CD4-positive, alpha-beta T cell treated with Interleukin-1 beta for 1 hour (primary cell): ENCODE measurements at regions not wholly inside any gene's neighbourhood (a gene's known extent, or its start where the extent isn't known, plus 50 kb on each side); places are given as distances from the start of the nearest gene placed in this dataset.

Experiments
- DNase-seq, 2 donors: peaks; one replicate each; pipeline ENCODE4 v3.0.0-alpha.2; 2020 to 2022

DNA sequence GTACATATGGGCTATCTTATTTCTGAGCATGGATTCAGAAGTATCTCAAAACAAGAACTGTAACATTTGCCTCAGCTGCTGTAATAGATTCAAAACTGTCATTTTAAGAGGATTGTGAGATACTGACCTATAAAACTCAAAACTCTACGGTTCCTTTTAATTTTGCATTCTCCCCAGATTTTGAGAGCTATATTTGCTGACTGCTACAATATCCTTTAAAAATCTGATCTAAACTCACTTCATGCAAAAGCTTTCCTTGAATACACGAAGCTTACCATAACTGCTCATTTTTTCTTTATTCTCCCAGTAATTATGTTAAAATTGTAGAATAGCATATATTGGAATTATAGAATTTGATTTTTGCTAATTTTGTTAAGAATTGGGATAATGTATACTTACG, 158.7 kb upstream of the ROBO1 start:
- DNase-seq: no peak

DNA sequence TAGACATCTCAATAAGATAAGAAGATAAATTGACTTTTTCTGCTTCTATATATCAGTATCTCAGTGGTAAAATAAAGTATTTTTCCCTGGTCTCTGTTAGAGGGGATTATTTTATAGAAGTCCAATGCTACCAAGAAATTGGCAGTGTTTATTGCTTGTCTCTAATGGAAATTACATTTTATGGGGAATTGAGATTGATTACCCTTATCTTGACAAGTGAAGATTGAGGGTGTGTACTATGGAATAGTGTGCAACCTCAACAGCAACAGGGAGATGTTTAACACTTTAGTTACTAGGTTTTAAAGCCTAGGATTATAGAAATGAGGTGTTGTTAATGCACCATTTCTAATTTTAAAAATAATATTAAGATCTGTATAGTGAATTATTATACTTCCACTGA, 154.8 kb upstream of the ROBO1 start:
- DNase-seq: no peak

DNA sequence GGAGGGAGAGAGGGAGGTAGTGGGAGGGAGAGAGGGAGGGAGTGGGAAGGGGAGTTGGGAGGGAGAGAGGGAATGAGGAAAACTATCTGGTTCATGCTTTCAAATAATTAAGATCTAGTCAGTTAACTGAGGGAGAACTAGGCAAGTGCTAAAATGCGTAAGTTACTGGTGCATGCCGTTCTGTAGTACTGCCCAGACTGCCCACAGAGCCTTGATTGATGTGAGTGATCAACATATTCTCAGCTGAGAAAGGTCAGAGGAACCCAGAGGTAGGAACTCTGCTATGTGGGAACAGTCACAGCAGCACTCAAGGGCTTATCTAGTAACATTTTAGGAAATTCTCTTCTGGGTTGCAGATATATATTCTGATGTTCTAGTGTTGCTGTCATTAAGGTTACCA, 149.8 kb upstream of the ROBO1 start:
- DNase-seq: no peak

DNA sequence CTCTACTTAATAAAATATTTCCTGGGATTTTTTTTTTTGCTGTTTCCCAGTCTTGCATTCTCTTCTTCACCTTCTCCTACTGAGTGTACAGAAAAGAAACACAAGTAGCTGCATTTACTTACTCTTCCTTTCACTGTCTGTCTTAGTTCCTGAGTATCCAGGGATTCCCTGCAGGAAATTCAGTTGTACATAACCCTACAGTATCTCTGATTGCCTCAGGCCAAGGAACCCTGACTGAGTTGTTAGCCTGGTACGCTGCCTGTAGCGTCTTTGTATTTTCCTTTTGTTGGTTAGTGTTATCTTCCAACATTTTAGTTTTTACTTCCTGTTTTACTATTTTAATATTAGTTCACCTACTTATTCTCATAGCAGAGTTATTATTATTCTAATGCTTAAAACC, 142.5 kb upstream of the ROBO1 start:
- DNase-seq: no peak

DNA sequence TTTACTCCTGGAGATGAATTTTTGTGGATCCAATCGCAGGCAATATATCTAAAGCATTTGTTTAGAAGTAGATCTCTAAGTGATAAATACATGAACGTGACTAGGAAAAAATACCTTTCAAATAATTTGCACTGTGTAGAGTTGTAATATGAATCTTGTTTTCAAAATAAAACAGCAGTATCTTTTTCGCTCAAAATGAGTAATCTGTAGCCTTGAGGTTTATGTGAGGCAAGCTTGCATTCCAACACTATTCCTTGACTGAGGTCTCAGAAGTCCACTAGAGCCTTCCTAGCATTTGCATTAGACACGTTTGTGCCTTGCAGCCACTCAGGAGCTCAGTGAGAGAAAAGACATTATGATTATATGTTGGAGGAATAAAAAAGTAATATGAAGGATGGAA, 138.3 kb upstream of the ROBO1 start:
- DNase-seq: no peak

DNA sequence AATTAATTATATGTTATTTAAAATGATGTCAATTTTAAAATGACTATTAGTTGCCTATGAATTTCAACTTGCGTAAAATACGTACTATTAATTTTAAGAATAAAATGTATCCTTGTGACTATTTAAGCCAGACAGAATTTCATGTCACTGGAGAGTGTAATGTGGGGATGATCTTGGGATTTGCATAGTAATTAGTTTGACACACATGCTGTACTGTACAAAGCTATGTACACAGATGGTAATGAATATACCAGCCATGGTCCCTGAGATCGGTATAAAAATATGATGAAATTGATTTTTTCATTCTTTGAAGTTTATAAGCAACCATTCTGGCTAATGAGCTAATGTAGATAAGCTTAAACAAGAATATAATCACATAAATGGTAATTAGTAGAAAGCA, 134.4 kb upstream of the ROBO1 start:
- no peak for DNase-seq

DNA sequence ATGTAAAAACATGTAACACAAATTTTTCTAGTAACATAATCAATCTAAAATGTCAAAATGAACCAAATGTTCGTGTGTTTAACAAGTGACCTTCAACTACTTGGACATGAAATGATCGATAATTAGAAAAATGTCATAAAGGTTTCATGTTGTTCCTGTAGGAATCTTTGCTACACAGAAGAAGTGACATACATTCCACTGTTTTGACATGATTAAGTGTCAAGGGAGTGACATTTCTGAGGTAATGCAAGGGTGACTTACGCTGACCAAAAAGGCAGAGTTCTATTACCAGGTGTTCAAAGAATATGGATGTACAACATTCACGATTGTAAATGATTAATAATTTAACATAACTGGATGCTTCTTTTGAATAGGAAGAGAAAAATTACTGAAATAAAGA, 131.1 kb upstream of the ROBO1 start:
- no peak for DNase-seq

DNA sequence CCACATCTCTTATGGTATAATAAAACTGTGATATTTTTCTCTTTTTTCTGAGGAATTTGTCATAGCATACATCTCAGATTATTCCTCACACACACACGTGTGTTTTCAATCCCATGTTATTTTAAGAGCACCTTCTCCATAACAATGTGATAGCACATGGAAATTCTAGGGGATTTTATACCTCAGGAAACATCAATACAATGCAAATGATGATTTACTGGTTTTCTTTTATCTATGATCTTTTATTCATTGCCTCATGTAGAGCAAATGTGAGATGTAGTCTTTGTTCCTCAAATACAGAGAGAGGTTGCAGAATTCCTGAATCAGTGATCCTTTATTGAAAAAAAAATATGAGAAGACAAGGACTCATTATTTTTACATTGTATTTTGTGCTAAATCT, 128.3 kb upstream of the ROBO1 start:
- no peak for DNase-seq

DNA sequence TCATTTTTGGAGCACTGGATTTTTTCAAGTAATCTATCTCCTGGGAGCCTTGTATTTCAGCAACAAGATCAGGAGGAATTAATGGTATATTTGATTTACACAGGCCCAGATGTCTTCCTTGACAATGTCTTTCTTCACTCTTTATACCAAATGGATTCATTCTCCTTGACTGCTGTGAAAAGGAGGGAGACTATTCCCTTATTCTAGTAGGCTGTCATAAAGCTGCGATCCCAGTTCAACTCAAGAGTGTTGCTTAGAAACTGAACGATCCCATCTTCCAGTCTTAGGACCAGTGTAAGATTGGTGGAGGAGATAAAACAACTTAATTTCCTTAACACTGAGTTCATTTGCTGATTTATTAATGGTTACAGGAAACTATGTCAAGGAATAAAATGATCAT, 119.4 kb upstream of the ROBO1 start:
- no peak for DNase-seq

DNA sequence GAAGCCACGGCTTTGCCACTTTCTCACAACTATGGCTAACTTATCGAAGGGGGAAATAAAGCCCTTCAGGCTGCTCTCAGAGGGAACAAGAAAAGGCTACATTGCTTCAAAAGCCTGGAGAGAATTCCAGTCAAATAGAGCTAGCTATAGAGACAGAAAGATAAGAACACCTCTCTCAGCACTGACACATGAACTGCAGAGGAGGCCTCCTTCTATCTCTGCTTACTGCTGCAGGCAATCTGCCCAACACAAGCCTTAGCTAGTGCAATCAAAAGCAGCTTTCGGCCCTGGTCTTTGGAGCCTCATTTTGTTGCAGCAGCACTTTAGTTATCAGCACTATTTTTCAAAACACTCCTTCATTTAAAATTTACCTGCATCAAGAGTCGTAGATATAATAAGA, 118.4 kb upstream of the ROBO1 start:
- DNase-seq: no peak

DNA sequence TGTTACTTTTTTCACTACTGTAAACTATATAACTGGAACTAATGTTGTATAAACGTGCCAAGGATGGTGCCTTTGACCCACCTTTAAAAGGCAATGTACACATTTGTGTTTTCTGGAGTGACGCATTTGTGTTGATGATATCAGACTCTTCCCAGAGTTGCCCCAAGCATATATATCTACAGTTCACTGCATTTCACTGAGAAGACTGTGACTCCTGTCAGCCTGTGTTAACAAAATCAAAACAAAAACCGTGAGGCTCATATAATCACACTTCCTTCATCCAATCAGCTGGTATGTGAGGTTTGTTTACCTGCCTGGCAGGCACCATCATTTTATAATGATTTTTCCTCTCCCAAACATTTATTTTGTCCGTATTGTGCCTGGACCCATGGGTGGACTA, 117.6 kb upstream of the ROBO1 start:
- DNase-seq: no peak

DNA sequence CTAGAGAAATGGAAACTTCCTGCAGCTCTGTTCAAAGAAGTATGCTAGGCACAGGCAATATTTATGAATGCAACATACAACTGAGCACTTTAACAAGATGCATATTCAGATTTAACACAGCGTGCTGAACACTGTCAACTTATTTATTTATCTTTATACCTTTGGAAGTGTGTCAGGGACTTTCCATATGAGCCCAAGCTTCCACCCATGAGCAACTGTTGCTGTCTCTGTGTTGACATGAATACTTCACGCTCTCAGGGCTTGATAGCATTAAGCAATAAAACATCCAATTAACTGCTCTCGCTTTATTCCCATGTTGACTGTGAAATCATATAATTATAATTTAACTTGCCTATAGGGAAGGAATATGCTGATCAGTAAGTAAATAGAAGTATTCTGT, 116.6 kb upstream of the ROBO1 start:
- no peak for DNase-seq

DNA sequence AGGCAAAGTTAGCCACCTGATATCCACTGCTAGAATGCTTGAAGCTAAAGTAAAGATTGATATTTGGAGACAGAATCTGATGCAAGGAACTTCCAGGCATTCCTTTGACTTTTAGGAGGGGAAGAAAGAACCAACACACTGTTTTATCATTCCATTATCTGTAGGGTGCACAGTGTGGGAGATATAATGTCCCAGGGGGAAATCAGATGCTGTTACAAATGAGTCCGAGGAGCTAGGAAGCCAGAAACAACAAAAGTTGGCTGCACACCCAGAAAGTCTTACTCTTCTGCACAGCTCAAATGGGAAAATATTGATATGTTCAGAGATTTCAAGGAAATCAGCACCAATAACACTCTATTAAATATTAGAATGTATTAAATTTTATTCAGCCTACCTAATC, 113.6 kb upstream of the ROBO1 start:
- no peak for DNase-seq

DNA sequence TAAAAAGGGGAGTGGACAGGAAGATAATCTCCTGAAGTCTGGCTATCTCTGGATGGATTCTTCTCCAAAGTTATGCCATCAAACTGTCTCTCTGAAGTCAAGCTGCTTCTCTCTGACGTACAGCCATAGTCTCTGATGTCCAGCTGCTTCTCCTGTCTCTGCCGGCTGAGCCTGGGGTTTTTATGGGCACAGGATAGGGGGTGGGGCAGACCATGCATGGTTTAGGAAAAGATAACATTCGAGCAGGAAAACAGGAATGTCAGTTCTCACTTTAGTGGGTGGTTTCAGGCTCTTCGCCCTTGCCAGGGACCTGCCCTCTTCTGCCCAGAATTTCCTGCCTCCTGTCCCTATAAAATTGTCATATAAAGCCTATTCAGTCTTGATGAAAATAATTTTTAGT, 110.9 kb upstream of the ROBO1 start:
- DNase-seq: no peak

DNA sequence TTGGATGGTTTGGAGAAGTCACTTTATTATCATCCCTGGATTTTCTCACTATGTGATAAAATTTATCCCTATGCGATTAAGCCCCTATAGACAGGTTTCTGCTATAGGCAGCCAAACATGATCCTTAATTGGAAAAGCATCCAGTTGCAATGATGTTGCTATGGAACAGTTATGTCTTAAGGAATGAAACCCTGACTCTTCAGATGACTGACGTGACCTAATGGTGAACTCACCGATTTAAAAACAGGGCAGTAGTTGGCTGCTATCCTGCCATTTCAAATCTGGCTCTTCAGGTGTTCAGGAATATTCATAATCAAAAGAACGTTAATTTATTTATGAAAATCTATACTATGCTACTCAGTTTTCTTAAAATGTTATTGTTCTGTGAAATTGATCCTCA, 106.8 kb upstream of the ROBO1 start:
- DNase-seq: no peak

DNA sequence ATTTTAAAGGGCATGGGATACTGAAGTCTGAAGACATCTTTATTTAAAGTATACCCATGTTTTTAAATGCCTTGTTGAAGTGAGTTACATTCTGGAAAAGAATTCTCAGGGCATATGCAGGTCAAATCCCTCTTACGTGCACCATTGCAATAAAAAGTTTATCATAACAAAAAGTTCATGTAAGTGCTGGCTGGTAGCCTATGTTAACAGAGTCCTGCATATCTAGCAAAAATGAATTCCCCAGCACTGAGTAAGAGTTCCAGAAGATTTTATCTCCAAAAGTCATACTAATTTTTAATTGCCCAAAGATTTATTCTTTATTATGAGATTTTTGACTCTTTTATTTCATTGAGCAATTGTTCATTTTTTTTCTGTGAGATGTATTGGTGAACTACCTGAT, 104.7 kb upstream of the ROBO1 start:
- no peak for DNase-seq

DNA sequence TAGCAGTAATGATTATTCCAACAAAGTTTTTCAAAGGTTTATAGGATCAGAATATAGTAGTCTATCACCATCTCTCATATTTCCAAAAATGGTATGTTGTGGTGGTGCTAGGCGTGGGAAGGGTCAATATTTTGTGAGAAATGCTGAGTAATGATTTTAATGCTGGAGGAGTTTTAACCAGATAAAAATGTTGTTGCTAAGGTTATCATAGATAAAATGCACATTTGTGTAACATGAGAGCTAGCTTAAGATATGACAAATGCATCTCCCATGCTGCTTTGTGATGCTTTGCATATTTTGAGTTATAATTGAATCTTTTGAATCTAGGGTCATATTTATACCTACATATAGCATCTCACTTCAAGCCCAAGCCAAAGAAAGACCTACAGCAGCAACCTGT, 103.9 kb upstream of the ROBO1 start:
- no peak for DNase-seq

DNA sequence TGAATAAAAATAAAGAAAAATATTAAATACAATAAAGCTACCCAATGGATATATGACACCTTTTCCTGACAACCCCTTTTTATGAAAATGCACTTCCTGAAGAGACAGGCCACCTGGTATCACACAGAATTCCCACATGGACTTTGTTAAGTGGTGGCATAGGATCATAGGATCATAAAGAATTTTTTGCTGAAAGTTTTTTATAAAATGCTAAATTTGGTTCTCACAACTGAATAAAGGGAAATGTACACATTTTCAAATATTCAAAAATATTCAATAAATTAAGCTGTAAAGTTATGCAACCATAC, 102.5 kb upstream of the ROBO1 start:
- DNase-seq: no peak

DNA sequence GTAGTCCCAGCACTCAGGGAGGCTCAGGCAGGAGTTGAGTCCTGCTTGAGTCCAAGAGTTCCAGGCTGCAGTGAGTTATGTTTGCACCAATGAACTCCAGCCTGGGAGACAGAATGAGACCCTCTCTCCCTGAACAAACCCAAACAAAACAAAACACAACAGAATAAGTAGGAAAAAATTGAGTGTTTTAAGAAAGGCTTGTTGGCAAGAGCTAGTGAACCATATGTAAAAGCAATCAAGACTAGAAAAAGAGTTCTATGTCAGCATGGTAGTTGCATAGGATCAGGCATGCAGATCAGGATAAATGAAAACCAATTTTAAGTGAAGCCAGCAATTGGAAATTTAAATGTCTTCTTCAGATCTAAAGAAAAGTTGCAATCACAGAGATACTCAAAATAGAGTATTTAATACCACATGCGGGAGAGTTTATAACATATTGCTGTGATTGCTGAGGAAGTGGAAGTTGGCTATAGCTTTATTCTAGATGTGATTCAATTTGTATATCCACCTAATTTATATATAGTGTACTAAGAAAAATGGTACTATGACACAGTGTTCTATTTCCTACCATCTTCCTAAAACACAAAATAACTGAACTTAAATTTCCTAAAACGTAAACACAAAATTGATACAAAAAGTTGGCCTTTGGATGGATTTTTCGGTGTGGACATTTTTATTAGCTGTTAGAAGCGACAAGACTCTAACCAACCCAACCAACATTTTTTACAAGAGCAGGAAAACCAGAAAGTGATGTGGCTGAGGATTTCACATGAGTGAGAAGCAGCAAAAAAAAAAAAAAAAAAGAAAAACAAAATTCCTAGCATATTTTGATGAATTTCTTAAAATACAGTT, 101.9 kb upstream of the ROBO1 start:
- no peak for DNase-seq

DNA sequence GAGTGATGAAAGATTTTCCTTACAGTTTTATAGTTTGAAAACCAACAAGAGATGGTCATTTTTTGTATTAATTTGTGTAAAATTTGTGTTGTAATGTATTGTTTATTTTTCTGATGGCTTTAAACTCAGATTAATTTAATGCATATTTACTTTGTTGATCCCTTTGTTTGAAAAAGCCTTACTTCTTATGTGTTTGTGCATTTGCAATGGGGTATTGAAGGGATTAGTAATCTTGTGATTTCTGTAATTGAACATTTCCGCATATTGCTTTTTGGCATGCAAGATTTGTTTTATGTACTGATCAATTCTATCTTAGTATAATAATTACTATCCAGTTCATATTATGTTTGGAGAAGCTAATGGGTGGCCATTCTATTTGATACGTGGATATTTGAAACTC, 98.4 kb upstream of the ROBO1 start:
- no peak for DNase-seq

DNA sequence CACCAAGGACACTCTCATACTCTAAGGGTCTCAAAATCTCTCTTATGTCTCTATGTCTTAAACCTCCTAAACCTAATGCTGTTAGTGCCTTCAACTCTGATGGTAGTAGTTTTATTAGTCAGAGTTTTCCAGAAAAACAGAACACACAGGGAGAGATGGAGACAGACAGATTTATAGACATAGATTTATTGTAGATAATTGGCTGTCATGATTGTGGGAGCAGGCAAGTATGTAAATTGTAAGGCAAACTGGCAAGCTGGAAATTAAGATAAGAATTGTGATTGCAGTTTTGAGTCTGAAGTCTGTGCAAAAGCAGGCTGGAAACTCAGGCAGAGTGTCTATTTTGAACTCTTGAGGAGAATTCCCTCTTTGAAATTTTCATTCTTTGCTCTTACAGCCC, 96.3 kb upstream of the ROBO1 start:
- DNase-seq: no peak

DNA sequence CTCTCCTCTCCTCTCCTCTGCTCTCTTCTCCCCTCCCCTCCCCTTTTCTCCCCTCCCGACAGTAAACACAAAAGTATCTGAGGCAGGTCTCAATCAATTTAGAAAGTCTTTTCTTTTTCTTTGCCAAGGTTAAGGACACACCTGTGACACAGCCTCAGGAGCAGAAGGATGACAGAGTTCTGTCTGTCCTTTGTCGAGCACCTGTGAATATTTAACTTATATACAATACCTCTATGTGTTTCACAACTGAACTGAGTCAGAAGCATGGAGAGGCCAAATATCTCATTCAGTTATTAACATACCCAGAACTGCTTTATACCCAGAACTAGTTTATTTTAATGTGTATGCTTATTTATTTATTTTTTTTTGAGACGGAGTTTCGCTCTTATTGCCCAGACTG, 81.1 kb upstream of the ROBO1 start:
- no peak for DNase-seq

DNA sequence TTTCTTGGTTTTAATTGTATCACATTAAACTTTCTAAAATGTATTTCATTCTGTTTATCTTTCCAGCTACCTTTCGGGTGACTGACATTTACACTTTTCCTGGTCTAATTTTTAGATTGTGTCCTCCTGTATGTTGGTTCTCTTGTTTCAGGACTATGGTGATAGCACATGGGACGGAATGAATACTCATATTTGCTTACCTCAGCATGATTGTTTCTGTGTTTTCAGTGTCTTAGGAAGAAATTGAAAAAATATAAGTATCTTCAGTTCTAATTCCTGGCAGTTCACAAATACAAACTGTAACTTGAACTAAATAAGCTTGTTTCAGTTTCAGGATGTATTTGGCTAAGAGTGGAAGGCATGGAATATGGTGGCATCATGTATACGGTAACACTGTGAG, 80.1 kb upstream of the ROBO1 start:
- no peak for DNase-seq

DNA sequence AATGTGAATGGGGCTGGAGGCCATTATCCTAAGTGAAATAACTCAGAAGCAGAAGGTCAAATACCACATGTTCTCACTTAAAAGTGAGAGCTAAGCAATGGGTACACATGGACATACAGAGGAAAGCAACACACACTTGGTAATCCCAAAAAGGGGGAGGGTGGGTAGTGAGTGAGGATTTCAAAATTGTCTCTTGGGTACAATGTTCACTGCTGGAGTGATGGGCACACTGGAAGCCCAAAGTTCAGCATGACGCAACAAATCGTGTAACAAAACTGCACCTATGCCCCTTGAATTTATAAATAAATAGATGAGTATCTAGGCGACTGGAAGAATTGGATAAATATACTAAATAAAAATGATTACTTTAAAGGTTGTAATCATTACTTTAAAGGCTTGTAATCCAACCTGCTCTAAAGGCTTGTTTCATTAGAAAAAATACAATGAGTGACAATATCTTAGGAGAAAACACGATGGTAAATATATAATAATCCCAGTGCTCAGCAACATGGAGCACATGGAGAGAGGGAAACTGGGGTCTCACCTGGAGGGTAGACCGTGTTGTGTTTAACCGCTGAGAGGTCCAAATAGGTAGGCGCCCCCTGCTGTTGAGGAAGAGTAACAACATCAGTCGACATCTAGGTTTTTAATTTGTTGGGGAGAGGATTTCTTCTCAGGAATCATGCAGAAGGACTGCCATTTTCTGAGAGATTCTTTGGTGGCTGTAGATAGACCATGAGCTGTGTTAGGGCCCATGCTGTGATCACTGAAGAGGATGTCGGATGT, 78.5 kb upstream of the ROBO1 start:
- DNase-seq: no peak

DNA sequence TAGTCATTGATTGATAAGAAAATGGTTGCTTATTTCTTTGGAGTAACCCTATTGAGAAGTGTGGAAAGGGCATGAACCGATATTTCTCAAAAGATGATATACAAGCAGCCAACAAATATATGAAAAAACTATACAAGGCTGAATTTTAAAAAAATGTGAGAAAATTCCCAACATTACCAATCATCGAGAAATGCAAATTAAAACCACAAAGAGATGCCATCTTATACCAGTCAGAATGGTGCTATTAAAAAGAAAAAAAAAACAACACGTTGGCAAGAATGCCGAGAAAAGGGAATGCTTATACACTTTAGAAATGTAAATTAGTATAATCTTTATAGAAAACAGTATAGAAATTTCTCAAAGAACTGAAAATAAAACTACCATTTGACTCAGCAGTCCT, 77.7 kb upstream of the ROBO1 start:
- DNase-seq: no peak
